ENCODE measurements at regions not wholly inside any gene's neighbourhood (a gene's known extent, or its start where the extent isn't known, plus 50 kb on each side); places are given as distances from the start of the nearest gene placed in this dataset.

DNA sequence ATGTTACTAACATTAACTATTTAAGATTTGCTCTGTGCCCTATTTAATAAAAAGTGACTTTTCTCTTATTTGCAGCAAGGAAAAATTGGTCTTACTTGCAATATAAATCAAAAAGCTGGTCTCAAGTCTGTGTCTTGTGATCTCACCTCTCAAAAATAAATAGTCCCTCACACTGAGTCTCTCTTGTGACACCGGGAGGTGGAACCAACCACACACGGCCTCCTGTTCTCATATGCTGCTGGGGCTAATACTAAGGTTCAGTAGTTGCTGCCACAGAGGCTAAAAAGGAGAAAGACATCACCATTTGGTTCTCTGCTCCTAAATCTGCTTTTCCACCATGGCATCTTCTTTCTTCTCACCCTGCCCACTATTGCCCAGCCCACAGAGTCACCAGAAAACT, 175.8 kb upstream of the FTMT start:
- TF ChIP-seq EZH2phosphoT487 (IDR thresholded peaks at IDR 0.05) (no peak), EZH2 (IDR thresholded peaks at IDR 0.05) (no peak)
- TF ChIP-seq, protein P1, sequence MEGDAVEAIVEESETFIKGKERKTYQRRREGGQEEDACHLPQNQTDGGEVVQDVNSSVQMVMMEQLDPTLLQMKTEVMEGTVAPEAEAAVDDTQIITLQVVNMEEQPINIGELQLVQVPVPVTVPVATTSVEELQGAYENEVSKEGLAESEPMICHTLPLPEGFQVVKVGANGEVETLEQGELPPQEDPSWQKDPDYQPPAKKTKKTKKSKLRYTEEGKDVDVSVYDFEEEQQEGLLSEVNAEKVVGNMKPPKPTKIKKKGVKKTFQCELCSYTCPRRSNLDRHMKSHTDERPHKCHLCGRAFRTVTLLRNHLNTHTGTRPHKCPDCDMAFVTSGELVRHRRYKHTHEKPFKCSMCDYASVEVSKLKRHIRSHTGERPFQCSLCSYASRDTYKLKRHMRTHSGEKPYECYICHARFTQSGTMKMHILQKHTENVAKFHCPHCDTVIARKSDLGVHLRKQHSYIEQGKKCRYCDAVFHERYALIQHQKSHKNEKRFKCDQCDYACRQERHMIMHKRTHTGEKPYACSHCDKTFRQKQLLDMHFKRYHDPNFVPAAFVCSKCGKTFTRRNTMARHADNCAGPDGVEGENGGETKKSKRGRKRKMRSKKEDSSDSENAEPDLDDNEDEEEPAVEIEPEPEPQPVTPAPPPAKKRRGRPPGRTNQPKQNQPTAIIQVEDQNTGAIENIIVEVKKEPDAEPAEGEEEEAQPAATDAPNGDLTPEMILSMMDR (IDR thresholded peaks at IDR 0.05): no peak
- H3K4me2 ChIP-seq: no peak overlapping the region
- H3K4me3 Mint-ChIP-seq: no peak overlapping the region
- no peak for DNase-seq (ENCODE audit: low spot score)
- H3K27me3 Mint-ChIP-seq (ENCODE audit: insufficient read depth, low read depth): no peaks in the 10 kb centered on the region
- H4K20me1 ChIP-seq (ENCODE audit: low read depth): no peaks in the 10 kb centered on the region
- H3K4me3 ChIP-seq: no peak overlapping the region
- peaks cover 6% of the 10 kb centered on the region for H3K9me3 Mint-ChIP-seq
- no peaks in the 10 kb centered on the region for H3K79me2 ChIP-seq (ENCODE audit: low read depth)
- H3K9ac ChIP-seq: no peak overlapping the region
- H3K4me1 Mint-ChIP-seq: no peaks in the 10 kb centered on the region
- no peaks in the 10 kb centered on the region for H3K27me3 ChIP-seq
- no peaks in the 10 kb centered on the region for H3K4me1 ChIP-seq
- no peak overlapping the region for H3K27ac Mint-ChIP-seq
- no peaks in the 10 kb centered on the region for H3K36me3 Mint-ChIP-seq
- H3F3A ChIP-seq (ENCODE audit: low read depth): no peaks in the 10 kb centered on the region
- H3K9me3 ChIP-seq (ENCODE audit: low read depth): no peaks in the 10 kb centered on the region
- H3K27ac ChIP-seq: no peak overlapping the region
- no peak overlapping the region for H2AFZ ChIP-seq (replicated peaks)
- H3K36me3 ChIP-seq: peaks cover 2% of the 10 kb centered on the region

- Histone ChIP-seq H3K4me3 (no peak overlapping the region), H3K79me2 (ENCODE audit: low read depth) (no peaks in the 10 kb centered on the region), H2AFZ (replicated peaks) (no peak overlapping the region), H3K36me3 (no peaks in the 10 kb centered on the region), H4K20me1 (ENCODE audit: low read depth) (no peaks in the 10 kb centered on the region), H3K4me2 (no peak overlapping the region), H3K4me1 (no peaks in the 10 kb centered on the region), H3F3A (ENCODE audit: low read depth) (no peaks in the 10 kb centered on the region), H3K9ac (no peak overlapping the region), H3K9me3 (ENCODE audit: low read depth) (no peaks in the 10 kb centered on the region), H3K27me3 (no peaks in the 10 kb centered on the region), H3K27ac (no peak overlapping the region)
- Mint-ChIP-seq H3K27me3 (ENCODE audit: insufficient read depth, low read depth) (no peaks in the 10 kb centered on the region), H3K4me3 (no peak overlapping the region), H3K36me3 (no peaks in the 10 kb centered on the region), H3K27ac (no peak overlapping the region), H3K9me3 (peaks cover 10% of the 10 kb centered on the region), H3K4me1 (no peaks in the 10 kb centered on the region)
- TF ChIP-seq EZH2phosphoT487 (IDR thresholded peaks at IDR 0.05) (no peak), EZH2 (IDR thresholded peaks at IDR 0.05) (no peak)
- TF ChIP-seq, protein P1 (IDR thresholded peaks at IDR 0.05): no peak
- no peak for DNase-seq (ENCODE audit: low spot score)
Measured at GRCh38 chr5:121681229-121681855, 170.3 kb upstream of the FTMT start.

DNA sequence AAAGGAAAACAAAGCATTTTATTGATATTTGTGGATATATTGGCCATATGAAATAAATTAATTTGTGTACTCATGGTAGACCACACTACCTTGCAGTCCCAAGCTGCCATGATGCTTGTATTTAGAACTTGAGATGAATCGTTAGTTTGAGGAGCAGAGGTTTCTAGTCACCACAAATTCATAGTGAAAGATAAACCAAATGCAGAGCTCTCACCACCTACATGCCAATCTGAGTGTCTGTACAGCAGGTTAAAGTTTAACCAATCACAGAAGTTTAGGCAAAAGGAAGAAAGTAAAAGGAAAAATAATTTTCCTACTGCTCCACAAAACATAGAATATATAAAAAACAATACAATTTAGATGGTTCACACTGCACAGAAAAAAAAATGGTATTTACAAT, 163.6 kb upstream of the FTMT start:
- no peaks in the 10 kb centered on the region for H3K4me1 Mint-ChIP-seq
- Histone ChIP-seq H3K27ac (no peak overlapping the region), H3K9me3 (ENCODE audit: low read depth) (no peaks in the 10 kb centered on the region), H3K27me3 (no peaks in the 10 kb centered on the region), H2AFZ (replicated peaks) (no peak overlapping the region), H3K79me2 (ENCODE audit: low read depth) (no peaks in the 10 kb centered on the region), H3F3A (ENCODE audit: low read depth) (no peaks in the 10 kb centered on the region), H4K20me1 (ENCODE audit: low read depth) (no peaks in the 10 kb centered on the region), H3K36me3 (no peaks in the 10 kb centered on the region), H3K4me2 (no peak overlapping the region), H3K4me1 (no peaks in the 10 kb centered on the region), H3K9ac (no peak overlapping the region), H3K4me3 (no peak overlapping the region)
- H3K27me3 Mint-ChIP-seq (ENCODE audit: insufficient read depth, low read depth): no peaks in the 10 kb centered on the region
- no peaks in the 10 kb centered on the region for H3K9me3 Mint-ChIP-seq
- no peak overlapping the region for H3K27ac Mint-ChIP-seq
- no peak for DNase-seq (ENCODE audit: low spot score)
- no peak overlapping the region for H3K4me3 Mint-ChIP-seq
- TF ChIP-seq, protein P1 (IDR thresholded peaks at IDR 0.05): no peak
- TF ChIP-seq EZH2phosphoT487 (IDR thresholded peaks at IDR 0.05) (no peak), EZH2 (IDR thresholded peaks at IDR 0.05) (no peak)
- no peaks in the 10 kb centered on the region for H3K36me3 Mint-ChIP-seq

Measured in neural progenitor cell (in vitro differentiated cells).